Uterus (tissue), 2 donors: ENCODE measurements at regions not wholly inside any gene's neighbourhood (a gene's known extent, or its start where the extent isn't known, plus 50 kb on each side); places are given as distances from the start of the nearest gene placed in this dataset.
"Not testable (repeated sequence)": the region's sequence is repeated elsewhere in the genome, so short reads cannot be mapped to it uniquely, and the experiment has no call there.

Source experiments
- CTCF ChIP-seq, 4 experiments: fragments of 200-600 bp in 2 of 4; fragments of 450-650 bp in 2 of 4; sonication (generic) in 2 of 4; IDR thresholded peaks; one replicate each; pipeline ENCODE4 v1.5.1; 2016 to 2019; ENCODE audit warnings: antibody characterized with exemption in 4 of 4, mild to moderate bottlenecking in 2 of 4, moderate library complexity in 1 of 4
- POLR2A ChIP-seq, 2 donors: fragments of 450-650 bp; IDR thresholded peaks; one replicate each; pipeline ENCODE4 v1.6.1; 2016; ENCODE audit warnings: antibody characterized with exemption in 2 of 2, mild to moderate bottlenecking in 1 of 2, moderate library complexity in 1 of 2

GRCh38 chr1:120513099-120513498, 98.3 kb downstream of the NBPF8 start:
- TF ChIP-seq CTCF, POLR2A (IDR thresholded peaks at IDR 0.05): not testable (repeated sequence)
